Left ventricle myocardium inferior (tissue), 1 donor: ENCODE measurements at regions not wholly inside any gene's neighbourhood (a gene's known extent, or its start where the extent isn't known, plus 50 kb on each side); places are given as distances from the start of the nearest gene placed in this dataset.
"Not testable (repeated sequence)": the region's sequence is repeated elsewhere in the genome, so short reads cannot be mapped to it uniquely, and the experiment has no call there.

Source experiments
- DNase-seq: peaks from one replicate; pipeline ENCODE4 v3.0.0-alpha.2; 2020
- H3K27ac ChIP-seq: fragments of 200-600 bp; replicated peaks from 2 replicates; pipeline ENCODE4 v1.8.0; 2021
- H3K27me3 ChIP-seq: fragments of 200-600 bp; 2 replicates; pipeline ENCODE4 v1.8.0; 2021; ENCODE audit warnings: low read depth
- H3K36me3 ChIP-seq: fragments of 200-600 bp; 2 replicates; pipeline ENCODE4 v1.8.0; 2021
- H3K4me1 ChIP-seq: fragments of 200-600 bp; 2 replicates; pipeline ENCODE4 v1.8.0; 2021
- H3K4me3 ChIP-seq: fragments of 200-600 bp; 2 replicates; pipeline ENCODE4 v1.8.0; 2021; ENCODE audit warnings: mild to moderate bottlenecking, moderate library complexity
- H3K9me3 ChIP-seq: fragments of 200-600 bp; replicated peaks from 2 replicates; pipeline ENCODE4 v1.8.0; 2021
- intact Hi-C: fragments of 100-400 bp; cut with micrococcal nuclease; formaldehyde crosslinking; loops from one replicate; pipeline ENCODE4 v1.11.0; 2022
- TF ChIP-seq, protein P1 (sequence below): fragments of 200-600 bp; IDR thresholded peaks from 2 replicates; pipeline ENCODE4 v1.8.0; 2021; ENCODE audit warnings: antibody characterized with exemption, mild to moderate bottlenecking, borderline replicate concordance
- donor health status: DM: no; HTN: yes; CAD: no; lungs with severe emphysema.

DNA sequence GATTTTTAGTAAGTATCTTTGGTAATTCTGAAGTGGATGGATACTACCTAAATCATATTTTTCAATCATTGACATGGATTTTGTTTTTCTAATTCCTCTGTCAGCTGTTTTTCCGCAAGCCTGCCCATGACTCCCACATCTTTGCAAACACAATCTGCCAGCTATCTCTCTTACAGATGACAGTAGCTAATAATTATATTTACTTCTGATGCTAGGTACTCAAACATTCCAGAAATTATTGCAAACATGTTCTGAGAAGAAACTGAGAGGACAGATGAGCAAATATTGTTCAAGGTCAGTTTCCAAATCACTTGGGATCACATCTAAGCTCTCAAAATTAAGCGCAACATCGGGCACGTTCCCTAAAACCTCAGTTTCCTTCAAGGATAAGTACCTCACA lies 270.0 kb upstream of the CDH19 start:
- DNase-seq: no peak
- intact Hi-C loops: no loop called here
- TF ChIP-seq, protein P1, sequence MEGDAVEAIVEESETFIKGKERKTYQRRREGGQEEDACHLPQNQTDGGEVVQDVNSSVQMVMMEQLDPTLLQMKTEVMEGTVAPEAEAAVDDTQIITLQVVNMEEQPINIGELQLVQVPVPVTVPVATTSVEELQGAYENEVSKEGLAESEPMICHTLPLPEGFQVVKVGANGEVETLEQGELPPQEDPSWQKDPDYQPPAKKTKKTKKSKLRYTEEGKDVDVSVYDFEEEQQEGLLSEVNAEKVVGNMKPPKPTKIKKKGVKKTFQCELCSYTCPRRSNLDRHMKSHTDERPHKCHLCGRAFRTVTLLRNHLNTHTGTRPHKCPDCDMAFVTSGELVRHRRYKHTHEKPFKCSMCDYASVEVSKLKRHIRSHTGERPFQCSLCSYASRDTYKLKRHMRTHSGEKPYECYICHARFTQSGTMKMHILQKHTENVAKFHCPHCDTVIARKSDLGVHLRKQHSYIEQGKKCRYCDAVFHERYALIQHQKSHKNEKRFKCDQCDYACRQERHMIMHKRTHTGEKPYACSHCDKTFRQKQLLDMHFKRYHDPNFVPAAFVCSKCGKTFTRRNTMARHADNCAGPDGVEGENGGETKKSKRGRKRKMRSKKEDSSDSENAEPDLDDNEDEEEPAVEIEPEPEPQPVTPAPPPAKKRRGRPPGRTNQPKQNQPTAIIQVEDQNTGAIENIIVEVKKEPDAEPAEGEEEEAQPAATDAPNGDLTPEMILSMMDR: no peak
- Histone ChIP-seq H3K36me3 (no peaks in the 10 kb centered on the region), H3K9me3 (no peaks in the 10 kb centered on the region), H3K27ac (no peak overlapping the region), H3K4me3 (no peak overlapping the region), H3K27me3 (no peaks in the 10 kb centered on the region), H3K4me1 (no peaks in the 10 kb centered on the region)

DNA sequence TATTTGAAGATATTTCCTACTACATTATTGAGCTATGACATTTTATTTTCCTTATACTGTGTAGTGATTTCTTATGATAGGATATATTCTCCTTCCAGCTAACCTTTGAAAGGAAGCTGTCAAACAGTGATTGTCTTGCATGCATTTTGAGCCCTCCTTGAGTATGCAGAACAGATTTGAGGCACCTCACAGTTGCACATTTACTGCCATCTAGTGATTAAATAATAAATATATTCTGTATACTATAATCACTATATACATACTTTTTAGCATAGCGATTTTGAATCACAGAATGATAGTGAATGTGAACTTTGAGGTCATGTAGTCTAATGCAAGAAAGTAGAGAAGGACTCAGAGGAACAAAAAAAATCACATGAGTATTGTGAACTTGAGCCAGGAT lies 268.4 kb upstream of the CDH19 start:
- TF ChIP-seq, protein P1: no peak
- H3K4me1 ChIP-seq: no peaks in the 10 kb centered on the region
- no peaks in the 10 kb centered on the region for H3K9me3 ChIP-seq
- H3K27ac ChIP-seq: no peak overlapping the region
- no peaks in the 10 kb centered on the region for H3K27me3 ChIP-seq
- H3K36me3 ChIP-seq: no peaks in the 10 kb centered on the region
- DNase-seq: no peak
- intact Hi-C loops: no loop called here
- no peak overlapping the region for H3K4me3 ChIP-seq

DNA sequence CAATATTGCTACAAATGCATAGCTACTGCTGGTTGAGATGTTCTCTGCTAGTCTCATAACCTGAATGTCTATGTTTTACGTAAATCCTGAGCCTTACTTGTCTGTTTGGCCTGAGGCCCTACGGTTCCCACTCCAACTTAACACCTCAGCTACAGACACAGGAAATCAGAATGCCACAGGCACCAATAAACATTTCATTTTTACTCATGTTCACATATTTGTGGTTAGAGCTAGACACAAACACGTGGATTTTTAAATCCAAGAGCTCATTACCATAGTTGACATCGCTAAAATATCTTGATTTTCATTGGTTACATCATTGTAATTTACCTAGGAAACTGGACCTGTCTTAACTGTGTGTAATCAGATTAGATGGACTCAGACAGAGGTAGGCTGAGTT lies 263.8 kb upstream of the CDH19 start:
- Histone ChIP-seq H3K4me3 (no peak overlapping the region), H3K36me3 (no peaks in the 10 kb centered on the region), H3K27ac (no peak overlapping the region), H3K9me3 (no peaks in the 10 kb centered on the region), H3K4me1 (no peaks in the 10 kb centered on the region), H3K27me3 (no peaks in the 10 kb centered on the region)
- intact Hi-C loops: no loop called here
- no peak for DNase-seq
- TF ChIP-seq, protein P1: no peak

DNA sequence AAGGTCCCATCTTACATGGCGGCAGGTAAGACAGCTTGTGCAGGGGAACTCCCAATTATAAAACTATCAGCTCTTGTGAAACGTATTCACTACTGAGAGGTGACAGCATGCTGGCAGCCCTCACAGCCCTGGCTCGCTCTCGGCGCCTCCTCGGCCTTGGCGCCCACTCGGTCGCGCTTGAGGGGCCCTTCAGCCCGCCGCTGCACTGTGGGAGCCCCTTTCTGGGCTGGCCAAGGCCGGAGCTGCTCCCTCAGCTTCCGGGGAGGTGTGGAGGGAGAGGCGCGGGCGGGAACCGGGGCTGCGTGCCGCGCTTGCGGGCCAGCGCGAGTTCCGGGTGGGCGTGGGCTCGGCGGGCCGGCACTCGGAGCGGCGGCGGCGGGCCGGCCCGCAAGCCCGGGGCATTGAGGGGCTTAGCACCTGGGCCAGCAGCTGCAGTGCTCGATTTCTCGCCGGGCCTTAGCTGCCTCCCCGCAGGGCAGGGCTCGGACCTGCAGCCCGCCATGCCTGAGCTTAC lies 262.6 kb upstream of the CDH19 start:
- DNase-seq, H3K4me3 ChIP-seq, intact Hi-C loops, H3K27ac ChIP-seq, H3K9me3 ChIP-seq, H3K4me1 ChIP-seq, H3K36me3 ChIP-seq, H3K27me3 ChIP-seq: not testable (repeated sequence)

DNA sequence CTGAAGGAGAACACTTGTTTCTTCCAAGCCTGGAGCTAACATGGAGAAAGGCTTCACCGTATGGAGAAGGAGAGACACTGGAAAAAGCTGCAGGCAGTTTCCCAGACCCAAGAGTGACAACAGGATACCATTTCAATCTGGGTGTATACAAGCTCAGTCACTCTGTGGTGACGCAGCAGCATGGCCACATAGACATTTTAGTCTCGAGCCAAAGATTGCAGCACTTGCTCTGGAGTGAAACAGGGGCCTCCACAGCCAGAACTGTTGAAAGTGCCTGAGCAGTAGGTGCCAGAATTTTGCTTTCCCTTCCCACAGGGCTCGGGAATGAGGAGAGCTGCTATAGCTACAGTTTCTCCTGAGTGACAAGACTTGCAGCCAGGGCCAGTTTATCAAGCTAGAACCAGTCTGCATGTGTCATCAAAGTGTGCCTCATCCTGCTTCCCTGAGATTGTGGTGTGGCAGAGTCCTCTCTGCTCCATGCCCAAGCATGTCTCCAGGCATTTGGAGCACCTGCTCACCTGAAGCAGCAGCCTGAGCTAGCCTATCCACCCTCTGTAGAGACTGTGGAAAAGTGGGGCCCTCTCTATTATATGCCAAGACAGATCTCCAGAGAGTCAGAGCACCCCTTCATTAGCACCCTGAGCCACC lies 234.6 kb upstream of the CDH19 start:
- Histone ChIP-seq H3K4me3 (no peak overlapping the region), H3K36me3 (no peaks in the 10 kb centered on the region), H3K27ac (no peak overlapping the region), H3K4me1 (no peaks in the 10 kb centered on the region), H3K9me3 (no peaks in the 10 kb centered on the region), H3K27me3 (no peaks in the 10 kb centered on the region)
- no peak for DNase-seq
- TF ChIP-seq, protein P1: no peak
- intact Hi-C loops: no loop called here

DNA sequence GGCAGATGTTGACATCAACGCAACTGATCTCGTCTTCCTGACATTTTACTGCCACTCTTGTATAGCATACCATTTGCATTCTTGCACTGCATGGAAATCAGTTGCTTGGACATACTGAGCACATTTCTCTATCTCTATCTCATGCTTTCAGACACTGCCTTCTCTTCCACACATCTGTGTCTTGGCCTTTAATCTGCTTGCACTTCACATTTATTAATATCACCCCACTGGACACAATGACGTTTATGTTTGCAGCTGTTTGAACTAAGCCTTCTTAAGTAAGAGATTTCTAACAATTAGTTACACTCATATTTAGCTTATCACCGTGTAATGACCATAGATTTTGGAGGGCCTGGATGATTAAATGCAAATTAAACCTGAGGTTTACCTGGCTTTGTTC lies 229.8 kb upstream of the CDH19 start:
- Histone ChIP-seq H3K27ac (no peak overlapping the region), H3K4me3 (no peak overlapping the region), H3K27me3 (no peaks in the 10 kb centered on the region), H3K4me1 (no peaks in the 10 kb centered on the region), H3K9me3 (peaks cover 4% of the 10 kb centered on the region), H3K36me3 (no peaks in the 10 kb centered on the region)
- TF ChIP-seq, protein P1: no peak
- DNase-seq: no peak
- intact Hi-C loops: no loop called here
